ENCODE measurements at regions not wholly inside any gene's neighbourhood (a gene's known extent, or its start where the extent isn't known, plus 50 kb on each side); places are given as distances from the start of the nearest gene placed in this dataset.

DNA sequence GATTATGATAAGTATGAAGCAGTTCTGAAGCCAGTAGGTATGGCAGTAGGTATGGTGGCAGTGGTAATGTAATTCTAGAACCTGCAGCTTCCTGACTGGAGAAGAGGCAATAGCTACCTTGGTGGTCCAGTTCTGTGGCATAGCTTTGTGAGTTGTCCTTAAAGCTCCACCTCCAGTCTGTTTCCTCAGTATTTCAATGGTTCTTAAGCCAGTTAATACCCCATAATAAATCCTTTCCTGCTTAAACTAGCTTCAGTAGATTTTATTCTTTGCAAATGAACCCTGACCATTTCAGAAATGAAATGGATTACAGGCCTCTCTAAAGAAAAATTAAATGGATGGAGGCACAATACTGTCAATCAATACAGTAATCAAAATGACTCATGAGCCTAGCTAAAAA lies 117.8 kb upstream of the KRAS start:
- TF ChIP-seq CTCF (IDR thresholded peaks at IDR 0.05; ENCODE audit: insufficient read depth, low read length) = no peak
- no peak for TF ChIP-seq POLR2AphosphoS5 (IDR thresholded peaks at IDR 0.05; ENCODE audit: low read depth)

Measured in HL-60 (cell line).